Endodermal cell (in vitro differentiated cells): ENCODE measurements at regions not wholly inside any gene's neighbourhood (a gene's known extent, or its start where the extent isn't known, plus 50 kb on each side); places are given as distances from the start of the nearest gene placed in this dataset.

Experiments used
- DNase-seq: peaks from one replicate; pipeline ENCODE4 v3.0.0-alpha.2; 2017
- H3K27ac ChIP-seq: 2 replicates; pipeline ENCODE4 v1.5.1; 2013; ENCODE audit warnings: mild to moderate bottlenecking, low read depth, low read length, moderate library complexity
- H3K27me3 ChIP-seq: 2 replicates; pipeline ENCODE4 v1.6.1; 2013; ENCODE audit warnings: mild to moderate bottlenecking, low read length, moderate library complexity; ENCODE audit not compliant: insufficient read depth, control insufficient read depth, poor library complexity, severe bottlenecking
- H3K36me3 ChIP-seq: 2 replicates; pipeline ENCODE4 v1.7.0; 2013; ENCODE audit warnings: mild to moderate bottlenecking, low read length, moderate library complexity; ENCODE audit not compliant: control insufficient read depth, insufficient read depth
- H3K4me1 ChIP-seq: one replicate; pipeline ENCODE4 v1.7.0; 2013; ENCODE audit warnings: low read length; ENCODE audit not compliant: control insufficient read depth, insufficient read depth
- H3K4me3 ChIP-seq: 2 replicates; pipeline ENCODE4 v1.5.1; 2013; ENCODE audit warnings: mild to moderate bottlenecking, low read length, moderate library complexity
- H3K9ac ChIP-seq: 2 replicates; pipeline ENCODE4 v1.6.1; 2013; ENCODE audit warnings: mild to moderate bottlenecking, low read length, moderate library complexity; ENCODE audit not compliant: poor library complexity, severe bottlenecking; ENCODE audit errors: extremely low read depth
- H3K9me3 ChIP-seq: 2 replicates; pipeline ENCODE4 v1.6.1; 2013; ENCODE audit warnings: mild to moderate bottlenecking, low read length, moderate library complexity; ENCODE audit not compliant: control insufficient read depth
- H3K27ac Mint-ChIP-seq: 2 replicates; pipeline ENCODE4 v1.8.0; 2020; ENCODE audit warnings: mixed read lengths
- H3K27me3 Mint-ChIP-seq: 2 replicates; pipeline ENCODE4 v1.8.0; 2021; ENCODE audit warnings: mild to moderate bottlenecking, mixed read lengths; ENCODE audit not compliant: insufficient read depth
- H3K36me3 Mint-ChIP-seq: 2 replicates; pipeline ENCODE4 v1.8.0; 2020; ENCODE audit warnings: low read depth, mixed read lengths
- H3K4me1 Mint-ChIP-seq: 2 replicates; pipeline ENCODE4 v1.8.0; 2020; ENCODE audit warnings: mixed read lengths
- H3K4me3 Mint-ChIP-seq: 2 replicates; pipeline ENCODE4 v1.8.0; 2020; ENCODE audit warnings: mild to moderate bottlenecking, moderate library complexity, mixed read lengths
- H3K9me3 Mint-ChIP-seq: 2 replicates; pipeline ENCODE4 v1.8.0; 2020; ENCODE audit warnings: mild to moderate bottlenecking, mixed read lengths
- CTCF ChIP-seq: fragments of 200-600 bp; sonication (generic); conservative IDR thresholded peaks from 2 replicates; pipeline ENCODE4 v1.5.0; 2021; ENCODE audit warnings: antibody characterized with exemption, mild to moderate bottlenecking
- WGBS, 2 experiments: methylation state at CpG; one replicate each; pipeline versions ENCODE4 v1.1.5 to v1.1.7; 2013; ENCODE audit warnings: missing lambda C conversion rate in 2 of 2, mixed read lengths in 1 of 2; ENCODE audit not compliant: insufficient coverage in 1 of 2, insufficient read length in 1 of 2; 5-methylcytosine and 5-hydroxymethylcytosine counted together

GRCh38 chr5:109945097-109945678 is 255.5 kb downstream of the MAN2A1 start:
- peaks cover 20% of the 10 kb centered on the region for H3K27me3 ChIP-seq
- no peak overlapping the region for H3K27ac ChIP-seq
- H3K36me3 ChIP-seq: no peaks in the 10 kb centered on the region
- H3K36me3 Mint-ChIP-seq: no peaks in the 10 kb centered on the region
- H3K4me1 Mint-ChIP-seq: peaks cover 4% of the 10 kb centered on the region
- H3K27ac Mint-ChIP-seq: no peak overlapping the region
- H3K4me3 ChIP-seq: no peak overlapping the region
- peaks cover 5% of the 10 kb centered on the region for H3K9me3 ChIP-seq
- no peak for DNase-seq
- no peak overlapping the region for H3K9ac ChIP-seq
- H3K9me3 Mint-ChIP-seq: peaks cover 5% of the 10 kb centered on the region
- no peak for TF ChIP-seq CTCF
- WGBS, 2 experiments: 83 to 86% methylated on average over 2 to 6 of the region's 6 CpGs
- H3K4me1 ChIP-seq: no peaks in the 10 kb centered on the region
- H3K27me3 Mint-ChIP-seq: peaks cover 23% of the 10 kb centered on the region
- H3K4me3 Mint-ChIP-seq: no peak overlapping the region

- Mint-ChIP-seq H3K27me3 (peaks cover 24% of the 10 kb centered on the region), H3K27ac (no peak overlapping the region), H3K4me3 (no peak overlapping the region), H3K4me1 (peaks cover 4% of the 10 kb centered on the region), H3K9me3 (no peaks in the 10 kb centered on the region), H3K36me3 (no peaks in the 10 kb centered on the region)
- H3K9me3 ChIP-seq: no peaks in the 10 kb centered on the region
- H3K4me3 ChIP-seq: no peak overlapping the region
- H3K4me1 ChIP-seq: no peaks in the 10 kb centered on the region
- no peak for TF ChIP-seq CTCF
- H3K9ac ChIP-seq: no peak overlapping the region
- no peak overlapping the region for H3K27ac ChIP-seq
- no peak for DNase-seq
- peaks cover 20% of the 10 kb centered on the region for H3K27me3 ChIP-seq
- no peaks in the 10 kb centered on the region for H3K36me3 ChIP-seq
- WGBS, 2 experiments: 80 to 97% methylated on average over 1 to 2 of the region's 2 CpGs
Observed at GRCh38 chr5:109945723-109946480, 256.2 kb downstream of the MAN2A1 start.

GRCh38 chr5:109946610-109947009 is 256.9 kb downstream of the MAN2A1 start:
- Mint-ChIP-seq H3K9me3 (no peaks in the 10 kb centered on the region), H3K4me3 (no peak overlapping the region), H3K27me3 (peaks cover 24% of the 10 kb centered on the region), H3K36me3 (no peaks in the 10 kb centered on the region), H3K27ac (no peak overlapping the region), H3K4me1 (peaks cover 4% of the 10 kb centered on the region)
- Histone ChIP-seq H3K27me3 (peaks cover 20% of the 10 kb centered on the region), H3K9ac (no peak overlapping the region), H3K27ac (no peak overlapping the region), H3K36me3 (no peaks in the 10 kb centered on the region), H3K4me1 (no peaks in the 10 kb centered on the region), H3K4me3 (no peak overlapping the region), H3K9me3 (no peaks in the 10 kb centered on the region)
- 89 to 97% methylated on average over 3 to 4 of the region's 4 CpGs for WGBS, 2 experiments
- DNase-seq: peak; percentile 64
- TF ChIP-seq CTCF: no peak
